ENCODE measurements at regions not wholly inside any gene's neighbourhood (a gene's known extent, or its start where the extent isn't known, plus 50 kb on each side); places are given as distances from the start of the nearest gene placed in this dataset.
A peak's percentile ranks its signal among the peaks of the same experiment; 100 is the strongest.
"Not testable (repeated sequence)": the region's sequence is repeated elsewhere in the genome, so short reads cannot be mapped to it uniquely, and the experiment has no call there.

GRCh38 chr13:25002311-25002710, 93.6 kb upstream of the PABPC3 start:
- H3K4me3 ChIP-seq (ENCODE audit: control insufficient read depth in 2 of 3, extremely low read depth in 1 of 3, insufficient read depth in 2 of 3, low read depth in 1 of 3, low read length in 3 of 3); DNase-seq (ENCODE audit: low read depth, low spot score); H3K36me3 ChIP-seq (ENCODE audit: control insufficient read depth in 2 of 2, extremely low read depth in 1 of 2, insufficient read depth in 2 of 2, low read length in 2 of 2); H3K9ac ChIP-seq (ENCODE audit: control insufficient read depth, extremely low read depth, insufficient read depth, low read length); H3K79me2 ChIP-seq (ENCODE audit: control insufficient read depth, insufficient read depth, low read length); H3K27me3 ChIP-seq (ENCODE audit: control insufficient read depth, extremely low read depth, insufficient read depth, low read length); H3K9me3 ChIP-seq (ENCODE audit: control insufficient read depth, low read depth, low read length); H3K9me1 ChIP-seq (ENCODE audit: control insufficient read depth, extremely low read depth, insufficient read depth, low read length); H4K20me1 ChIP-seq (ENCODE audit: control insufficient read depth, extremely low read depth, insufficient read depth, low read length); dilution Hi-C loops (cut with MboI; ENCODE audit: extremely low pct_ligation_motif_present, low sequenced_read_pairs); H3K27ac ChIP-seq (ENCODE audit: control insufficient read depth, insufficient read depth, low read length): not testable (repeated sequence)
- FAIRE-seq: peak; percentile 91
- Histone ChIP-seq H3K4me1 (ENCODE audit: control insufficient read depth, extremely low read depth, insufficient read depth, low read length) (peaks cover 14% of the 10 kb centered on the region), H2AFZ (ENCODE audit: control insufficient read depth, low read length) (peak overlapping the region; percentile 59), H3K4me2 (ENCODE audit: control insufficient read depth, extremely low read depth, insufficient read depth, low read depth, low read length) (peak overlapping the region; percentile 66)
- TF ChIP-seq, protein P1, sequence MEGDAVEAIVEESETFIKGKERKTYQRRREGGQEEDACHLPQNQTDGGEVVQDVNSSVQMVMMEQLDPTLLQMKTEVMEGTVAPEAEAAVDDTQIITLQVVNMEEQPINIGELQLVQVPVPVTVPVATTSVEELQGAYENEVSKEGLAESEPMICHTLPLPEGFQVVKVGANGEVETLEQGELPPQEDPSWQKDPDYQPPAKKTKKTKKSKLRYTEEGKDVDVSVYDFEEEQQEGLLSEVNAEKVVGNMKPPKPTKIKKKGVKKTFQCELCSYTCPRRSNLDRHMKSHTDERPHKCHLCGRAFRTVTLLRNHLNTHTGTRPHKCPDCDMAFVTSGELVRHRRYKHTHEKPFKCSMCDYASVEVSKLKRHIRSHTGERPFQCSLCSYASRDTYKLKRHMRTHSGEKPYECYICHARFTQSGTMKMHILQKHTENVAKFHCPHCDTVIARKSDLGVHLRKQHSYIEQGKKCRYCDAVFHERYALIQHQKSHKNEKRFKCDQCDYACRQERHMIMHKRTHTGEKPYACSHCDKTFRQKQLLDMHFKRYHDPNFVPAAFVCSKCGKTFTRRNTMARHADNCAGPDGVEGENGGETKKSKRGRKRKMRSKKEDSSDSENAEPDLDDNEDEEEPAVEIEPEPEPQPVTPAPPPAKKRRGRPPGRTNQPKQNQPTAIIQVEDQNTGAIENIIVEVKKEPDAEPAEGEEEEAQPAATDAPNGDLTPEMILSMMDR (optimal IDR thresholded peaks at IDR 0.05 in 1 of 3, IDR thresholded peaks at IDR 0.05 in 1 of 3, conservative IDR thresholded peaks at IDR 0.05 in 1 of 3; ENCODE audit: extremely low read depth in 1 of 3, insufficient read depth in 2 of 3, low read length in 3 of 3): peak; percentile 10 to 21 (median 16)

GRCh38 chr13:25004489-25004888, 91.4 kb upstream of the PABPC3 start:
- H3K4me2 ChIP-seq (ENCODE audit: control insufficient read depth, extremely low read depth, insufficient read depth, low read depth, low read length); H3K36me3 ChIP-seq (ENCODE audit: control insufficient read depth in 2 of 2, extremely low read depth in 1 of 2, insufficient read depth in 2 of 2, low read length in 2 of 2); H3K27me3 ChIP-seq (ENCODE audit: control insufficient read depth, extremely low read depth, insufficient read depth, low read length); H2AFZ ChIP-seq (ENCODE audit: control insufficient read depth, low read length); FAIRE-seq; H3K4me3 ChIP-seq (ENCODE audit: control insufficient read depth in 2 of 3, extremely low read depth in 1 of 3, insufficient read depth in 2 of 3, low read depth in 1 of 3, low read length in 3 of 3); dilution Hi-C loops (cut with MboI; ENCODE audit: extremely low pct_ligation_motif_present, low sequenced_read_pairs); DNase-seq (ENCODE audit: low read depth, low spot score); H3K9me1 ChIP-seq (ENCODE audit: control insufficient read depth, extremely low read depth, insufficient read depth, low read length); H3K27ac ChIP-seq (ENCODE audit: control insufficient read depth, insufficient read depth, low read length); H3K79me2 ChIP-seq (ENCODE audit: control insufficient read depth, insufficient read depth, low read length); H4K20me1 ChIP-seq (ENCODE audit: control insufficient read depth, extremely low read depth, insufficient read depth, low read length); H3K9ac ChIP-seq (ENCODE audit: control insufficient read depth, extremely low read depth, insufficient read depth, low read length); H3K9me3 ChIP-seq (ENCODE audit: control insufficient read depth, low read depth, low read length): not testable (repeated sequence)
- peaks cover 14% of the 10 kb centered on the region for H3K4me1 ChIP-seq (ENCODE audit: control insufficient read depth, extremely low read depth, insufficient read depth, low read length)

- H3K9me1 ChIP-seq (ENCODE audit: control insufficient read depth, extremely low read depth, insufficient read depth, low read length); H3K9ac ChIP-seq (ENCODE audit: control insufficient read depth, extremely low read depth, insufficient read depth, low read length); H3K79me2 ChIP-seq (ENCODE audit: control insufficient read depth, insufficient read depth, low read length); H3K27me3 ChIP-seq (ENCODE audit: control insufficient read depth, extremely low read depth, insufficient read depth, low read length); H3K9me3 ChIP-seq (ENCODE audit: control insufficient read depth, low read depth, low read length); dilution Hi-C loops (cut with MboI; ENCODE audit: extremely low pct_ligation_motif_present, low sequenced_read_pairs); H2AFZ ChIP-seq (ENCODE audit: control insufficient read depth, low read length); DNase-seq (ENCODE audit: low read depth, low spot score); H3K27ac ChIP-seq (ENCODE audit: control insufficient read depth, insufficient read depth, low read length); H4K20me1 ChIP-seq (ENCODE audit: control insufficient read depth, extremely low read depth, insufficient read depth, low read length); H3K4me3 ChIP-seq (ENCODE audit: control insufficient read depth in 2 of 3, extremely low read depth in 1 of 3, insufficient read depth in 2 of 3, low read depth in 1 of 3, low read length in 3 of 3); H3K36me3 ChIP-seq (ENCODE audit: control insufficient read depth in 2 of 2, extremely low read depth in 1 of 2, insufficient read depth in 2 of 2, low read length in 2 of 2): not testable (repeated sequence)
- H3K4me2 ChIP-seq (ENCODE audit: control insufficient read depth, extremely low read depth, insufficient read depth, low read depth, low read length): peak overlapping the region; percentile 56
- TF ChIP-seq, protein P1 (optimal IDR thresholded peaks at IDR 0.05 in 1 of 3, IDR thresholded peaks at IDR 0.05 in 1 of 3, conservative IDR thresholded peaks at IDR 0.05 in 1 of 3; ENCODE audit: extremely low read depth in 1 of 3, insufficient read depth in 2 of 3, low read length in 3 of 3): peak in 1 of 3 experiments; percentile 8
- peak; percentile 80 for FAIRE-seq
- peaks cover 14% of the 10 kb centered on the region for H3K4me1 ChIP-seq (ENCODE audit: control insufficient read depth, extremely low read depth, insufficient read depth, low read length)
These were observed 90.9 kb upstream of the PABPC3 start for GRCh38 chr13:25005050-25005497.

GRCh38 chr13:25007389-25007788, 88.5 kb upstream of the PABPC3 start:
- H3K9me1 ChIP-seq (ENCODE audit: control insufficient read depth, extremely low read depth, insufficient read depth, low read length); H3K4me1 ChIP-seq (ENCODE audit: control insufficient read depth, extremely low read depth, insufficient read depth, low read length); H4K20me1 ChIP-seq (ENCODE audit: control insufficient read depth, extremely low read depth, insufficient read depth, low read length); H3K4me3 ChIP-seq (ENCODE audit: control insufficient read depth in 2 of 3, extremely low read depth in 1 of 3, insufficient read depth in 2 of 3, low read depth in 1 of 3, low read length in 3 of 3); H3K9me3 ChIP-seq (ENCODE audit: control insufficient read depth, low read depth, low read length); DNase-seq (ENCODE audit: low read depth, low spot score); dilution Hi-C loops (cut with MboI; ENCODE audit: extremely low pct_ligation_motif_present, low sequenced_read_pairs); FAIRE-seq; H3K9ac ChIP-seq (ENCODE audit: control insufficient read depth, extremely low read depth, insufficient read depth, low read length); H3K27me3 ChIP-seq (ENCODE audit: control insufficient read depth, extremely low read depth, insufficient read depth, low read length); H3K27ac ChIP-seq (ENCODE audit: control insufficient read depth, insufficient read depth, low read length); H2AFZ ChIP-seq (ENCODE audit: control insufficient read depth, low read length); H3K79me2 ChIP-seq (ENCODE audit: control insufficient read depth, insufficient read depth, low read length); H3K36me3 ChIP-seq (ENCODE audit: control insufficient read depth in 2 of 2, extremely low read depth in 1 of 2, insufficient read depth in 2 of 2, low read length in 2 of 2); H3K4me2 ChIP-seq (ENCODE audit: control insufficient read depth, extremely low read depth, insufficient read depth, low read depth, low read length): not testable (repeated sequence)
